ENCODE measurements at regions not wholly inside any gene's neighbourhood (a gene's known extent, or its start where the extent isn't known, plus 50 kb on each side); places are given as distances from the start of the nearest gene placed in this dataset.

DNA sequence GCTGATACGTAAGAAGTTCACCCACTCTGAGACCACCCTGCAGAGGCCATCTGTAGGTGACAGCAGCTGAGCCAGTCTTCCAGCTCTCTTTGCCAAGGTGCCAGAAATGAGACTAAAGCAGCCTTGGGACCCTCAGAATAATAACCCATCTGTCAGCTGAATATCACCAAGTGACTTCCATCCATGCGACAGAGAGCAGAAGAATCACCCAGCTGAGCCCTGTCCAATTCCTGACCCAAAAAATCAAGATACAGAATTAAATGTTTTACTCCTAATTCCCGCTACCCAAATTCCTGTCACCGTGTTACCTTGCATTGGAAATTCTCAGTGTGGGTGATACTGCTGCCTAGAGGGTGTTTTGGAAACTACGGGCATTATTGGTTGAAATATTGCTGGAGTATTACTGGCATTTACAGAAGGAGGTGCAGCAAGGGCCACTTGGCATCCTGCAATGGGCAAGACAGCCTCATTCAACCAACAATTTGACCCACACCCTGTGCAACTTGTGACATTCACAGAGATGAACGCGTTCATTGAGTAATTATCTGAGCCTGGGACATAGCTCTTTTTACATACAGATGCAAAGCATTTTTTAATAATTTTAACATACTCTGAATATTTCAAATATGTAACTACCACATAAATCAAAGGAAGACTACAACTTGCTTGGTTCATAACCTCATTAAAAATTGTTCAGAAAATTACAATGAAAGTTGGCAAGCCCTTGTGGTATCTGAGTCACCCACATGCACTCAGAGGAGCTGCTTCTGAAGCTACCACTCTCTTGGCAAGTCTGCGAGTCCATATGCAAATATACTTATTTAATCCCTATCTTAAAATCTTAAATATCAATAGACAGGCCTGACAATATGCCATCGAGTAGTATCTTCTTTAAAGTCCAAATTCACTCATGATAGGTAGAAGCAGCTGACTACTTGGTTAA, 126.6 kb downstream of the C16orf95 start:
- Histone ChIP-seq H3K27me3 (ENCODE audit: control insufficient read depth in 3 of 3, insufficient read depth in 3 of 3, low read length in 3 of 3) (no peaks in the 10 kb centered on the region), H3K27ac (ENCODE audit: low read depth in 1 of 3, low read length in 2 of 3) (no peak overlapping the region), H3K4me3 (ENCODE audit: low read depth in 1 of 3, low read length in 3 of 3) (no peak overlapping the region), H3K36me3 (ENCODE audit: control insufficient read depth in 3 of 3, insufficient read depth in 2 of 3, low read depth in 1 of 3, low read length in 3 of 3) (no peaks in the 10 kb centered on the region), H3K9me3 (ENCODE audit: control insufficient read depth in 2 of 2, insufficient read depth in 1 of 2, low read depth in 1 of 2, low read length in 1 of 2) (peaks cover 0 to 12% of the 10 kb centered on the region in 2 donors), H3K4me1 (ENCODE audit: control insufficient read depth in 3 of 3, insufficient read depth in 2 of 3, low read depth in 1 of 3, low read length in 2 of 3) (no peaks in the 10 kb centered on the region)
- 90 to 94% (median 93%) methylated on average over 9 of the region's 9 CpGs for WGBS, 3 donors
- FAIRE-seq (no peak), DNase-seq (no peak)

DNA sequence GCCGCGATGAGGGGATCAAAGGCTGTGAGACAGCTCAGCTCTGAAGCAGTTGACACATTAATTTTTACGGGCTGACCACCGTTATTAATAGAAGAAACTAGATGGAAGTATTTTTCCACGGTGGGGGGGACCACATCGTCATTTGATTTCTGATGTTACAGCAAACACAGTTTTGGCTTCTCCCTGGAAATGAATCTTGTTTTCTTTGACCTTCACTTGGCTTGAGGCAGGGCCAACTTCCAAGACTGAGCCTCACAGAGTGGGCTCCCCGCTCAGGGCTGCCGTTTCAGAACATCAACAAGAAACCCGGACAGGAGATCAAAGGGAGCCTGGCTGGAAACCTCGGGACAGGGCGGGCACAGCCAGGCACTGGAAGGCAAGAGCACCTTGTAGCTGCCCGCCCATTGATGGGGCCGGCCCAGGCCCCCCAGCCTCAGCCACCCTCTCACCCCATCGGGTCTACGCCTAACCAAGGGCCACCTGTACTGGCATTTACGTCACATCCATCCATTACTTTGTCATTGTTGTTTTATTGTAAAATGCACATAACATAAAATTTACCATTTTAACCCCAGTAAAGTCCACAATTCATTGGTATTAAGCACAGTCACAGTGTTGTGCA, 124.6 kb downstream of the C16orf95 start:
- DNase-seq = no peak
- no peaks in the 10 kb centered on the region for H3K27me3 ChIP-seq (ENCODE audit: control insufficient read depth in 3 of 3, insufficient read depth in 3 of 3, low read length in 3 of 3)

DNA sequence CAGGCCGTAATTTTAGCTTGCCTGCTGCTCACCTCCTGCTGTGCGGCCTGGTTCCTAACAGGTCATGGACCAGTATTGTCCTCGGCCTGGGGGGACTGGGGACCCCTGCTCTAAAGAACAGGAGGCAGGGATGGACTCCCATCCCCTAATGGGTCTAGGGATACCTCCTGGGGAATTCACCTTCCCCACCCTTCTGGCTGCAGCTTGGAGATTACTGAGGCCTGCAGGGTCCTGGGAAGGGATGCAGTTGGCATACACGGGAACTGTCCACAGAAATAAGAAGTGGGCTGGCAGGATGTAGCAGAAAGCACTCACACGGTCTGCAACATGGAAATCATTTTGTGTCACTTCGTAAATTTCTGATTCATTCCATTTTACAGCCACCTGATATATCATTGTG, 123.0 kb downstream of the C16orf95 start:
- no peak for FAIRE-seq
- peaks cover 0 to 8% of the 10 kb centered on the region in 2 donors for H3K9me3 ChIP-seq (ENCODE audit: control insufficient read depth in 2 of 2, insufficient read depth in 1 of 2, low read depth in 1 of 2, low read length in 1 of 2)
- 71 to 79% (median 76%) methylated on average over 6 of the region's 6 CpGs for WGBS, 3 donors
- DNase-seq = no peak
- H3K36me3 ChIP-seq (ENCODE audit: control insufficient read depth in 3 of 3, insufficient read depth in 2 of 3, low read depth in 1 of 3, low read length in 3 of 3) = no peaks in the 10 kb centered on the region
- H3K4me1 ChIP-seq (ENCODE audit: control insufficient read depth in 3 of 3, insufficient read depth in 2 of 3, low read depth in 1 of 3, low read length in 2 of 3) = no peaks in the 10 kb centered on the region
- H3K27me3 ChIP-seq (ENCODE audit: control insufficient read depth in 3 of 3, insufficient read depth in 3 of 3, low read length in 3 of 3) = peaks cover 0 to 3% (median 0%) of the 10 kb centered on the region in 3 donors
- no peak overlapping the region for H3K27ac ChIP-seq (ENCODE audit: low read depth in 1 of 3, low read length in 2 of 3)
- H3K4me3 ChIP-seq (ENCODE audit: low read depth in 1 of 3, low read length in 3 of 3) = no peak overlapping the region

More for the DNA sequence above, 124.6 kb downstream of the C16orf95 start:
- 74 to 84% (median 78%) methylated on average over 16 of the region's 16 CpGs for WGBS, 3 donors
- Histone ChIP-seq H3K4me1 (ENCODE audit: control insufficient read depth in 3 of 3, insufficient read depth in 2 of 3, low read depth in 1 of 3, low read length in 2 of 3) (no peaks in the 10 kb centered on the region), H3K27ac (ENCODE audit: low read depth in 1 of 3, low read length in 2 of 3) (no peak overlapping the region), H3K4me3 (ENCODE audit: low read depth in 1 of 3, low read length in 3 of 3) (no peak overlapping the region), H3K9me3 (ENCODE audit: control insufficient read depth in 2 of 2, insufficient read depth in 1 of 2, low read depth in 1 of 2, low read length in 1 of 2) (peaks cover 0 to 12% of the 10 kb centered on the region in 2 donors), H3K36me3 (ENCODE audit: control insufficient read depth in 3 of 3, insufficient read depth in 2 of 3, low read depth in 1 of 3, low read length in 3 of 3) (no peaks in the 10 kb centered on the region)
- FAIRE-seq = no peak

DNA sequence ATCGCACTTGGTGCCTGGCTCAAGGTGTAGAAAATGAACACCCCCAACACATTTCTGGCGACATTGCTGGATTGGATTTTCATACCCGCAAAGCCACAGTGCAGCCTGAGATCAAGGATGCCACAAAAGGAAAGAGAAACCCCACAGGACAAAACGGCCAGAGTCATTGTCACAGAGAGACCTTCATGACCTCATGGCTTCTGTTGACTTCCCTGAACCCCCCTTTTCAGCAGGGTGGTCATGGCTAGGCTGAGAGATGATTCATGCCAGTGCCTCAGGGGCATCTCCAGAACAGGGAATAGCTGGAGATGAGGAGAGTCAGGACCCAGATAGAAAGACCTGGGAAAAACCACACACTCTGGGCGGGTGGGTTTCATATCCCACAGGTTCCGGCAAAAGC, 122.0 kb downstream of the C16orf95 start:
- no peak for DNase-seq
- no peak overlapping the region for H3K27ac ChIP-seq (ENCODE audit: low read depth in 1 of 3, low read length in 2 of 3)
- no peak for FAIRE-seq
- no peak overlapping the region for H3K4me3 ChIP-seq (ENCODE audit: low read depth in 1 of 3, low read length in 3 of 3)
- no peaks in the 10 kb centered on the region for H3K4me1 ChIP-seq (ENCODE audit: control insufficient read depth in 3 of 3, insufficient read depth in 2 of 3, low read depth in 1 of 3, low read length in 2 of 3)
- WGBS, 3 donors = 75 to 79% (median 79%) methylated on average over 6 of the region's 6 CpGs
- H3K27me3 ChIP-seq (ENCODE audit: control insufficient read depth in 3 of 3, insufficient read depth in 3 of 3, low read length in 3 of 3) = peaks cover 0 to 3% (median 0%) of the 10 kb centered on the region in 3 donors
- H3K9me3 ChIP-seq (ENCODE audit: control insufficient read depth in 2 of 2, insufficient read depth in 1 of 2, low read depth in 1 of 2, low read length in 1 of 2) = peaks cover 0 to 5% of the 10 kb centered on the region in 2 donors
- H3K36me3 ChIP-seq (ENCODE audit: control insufficient read depth in 3 of 3, insufficient read depth in 2 of 3, low read depth in 1 of 3, low read length in 3 of 3) = no peaks in the 10 kb centered on the region

DNA sequence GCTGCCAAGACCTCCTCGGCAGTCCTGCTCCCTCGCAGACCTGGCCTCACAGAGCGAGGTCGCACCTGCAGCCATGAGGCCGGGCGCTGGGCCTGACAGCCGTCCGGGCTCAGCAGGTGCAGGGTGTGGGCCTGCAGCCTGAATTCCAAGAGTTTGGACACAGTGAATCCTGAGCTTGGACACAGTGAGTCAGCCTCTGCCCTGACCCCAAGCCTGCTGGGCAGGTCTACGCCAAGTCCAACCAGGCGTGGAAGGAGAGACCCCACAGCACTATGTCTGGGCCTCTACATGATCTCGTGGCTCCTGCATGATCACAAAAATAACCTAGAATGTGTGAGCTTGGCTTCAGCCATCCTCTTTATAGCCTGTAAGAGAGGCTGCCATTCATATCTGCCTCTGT, 121.0 kb downstream of the C16orf95 start:
- no peaks in the 10 kb centered on the region for H3K36me3 ChIP-seq (ENCODE audit: control insufficient read depth in 3 of 3, insufficient read depth in 2 of 3, low read depth in 1 of 3, low read length in 3 of 3)
- FAIRE-seq (no peak), DNase-seq (no peak)
- no peaks in the 10 kb centered on the region for H3K9me3 ChIP-seq (ENCODE audit: control insufficient read depth in 2 of 2, insufficient read depth in 1 of 2, low read depth in 1 of 2, low read length in 1 of 2)
- 78 to 86% (median 79%) methylated on average over 11 of the region's 11 CpGs for WGBS, 3 donors
- peaks cover 0 to 3% (median 0%) of the 10 kb centered on the region in 3 donors for H3K27me3 ChIP-seq (ENCODE audit: control insufficient read depth in 3 of 3, insufficient read depth in 3 of 3, low read length in 3 of 3)
- H3K27ac ChIP-seq (ENCODE audit: low read depth in 1 of 3, low read length in 2 of 3) = no peak overlapping the region
- no peaks in the 10 kb centered on the region for H3K4me1 ChIP-seq (ENCODE audit: control insufficient read depth in 3 of 3, insufficient read depth in 2 of 3, low read depth in 1 of 3, low read length in 2 of 3)
- H3K4me3 ChIP-seq (ENCODE audit: low read depth in 1 of 3, low read length in 3 of 3) = no peak overlapping the region

DNA sequence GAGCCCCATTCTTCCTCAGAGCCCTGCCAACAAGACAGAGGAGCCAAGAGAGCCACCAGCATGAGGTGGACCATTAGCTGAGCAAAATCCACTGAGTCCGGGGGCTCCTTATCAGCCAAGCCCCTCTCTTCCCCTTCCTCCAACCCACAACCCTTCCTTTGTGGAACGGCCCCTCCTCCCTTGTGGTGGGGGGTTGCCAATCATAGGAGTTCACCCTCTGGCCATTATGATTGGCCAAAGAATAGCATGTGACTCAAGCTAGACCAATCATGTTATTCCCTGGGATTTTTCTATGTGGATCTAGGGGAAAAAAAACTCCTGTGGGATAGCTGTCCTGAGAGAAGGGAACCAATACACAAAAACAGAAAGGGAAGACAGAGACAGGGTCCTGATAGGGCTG, 120.5 kb downstream of the C16orf95 start:
- Histone ChIP-seq H3K4me1 (ENCODE audit: control insufficient read depth in 3 of 3, insufficient read depth in 2 of 3, low read depth in 1 of 3, low read length in 2 of 3) (no peaks in the 10 kb centered on the region), H3K27me3 (ENCODE audit: control insufficient read depth in 3 of 3, insufficient read depth in 3 of 3, low read length in 3 of 3) (peaks cover 0 to 3% (median 0%) of the 10 kb centered on the region in 3 donors), H3K9me3 (ENCODE audit: control insufficient read depth in 2 of 2, insufficient read depth in 1 of 2, low read depth in 1 of 2, low read length in 1 of 2) (no peaks in the 10 kb centered on the region), H3K4me3 (ENCODE audit: low read depth in 1 of 3, low read length in 3 of 3) (no peak overlapping the region), H3K36me3 (ENCODE audit: control insufficient read depth in 3 of 3, insufficient read depth in 2 of 3, low read depth in 1 of 3, low read length in 3 of 3) (no peaks in the 10 kb centered on the region), H3K27ac (ENCODE audit: low read depth in 1 of 3, low read length in 2 of 3) (no peak overlapping the region)
- no peak for DNase-seq
- 56 to 83% (median 83%) methylated on average over 2 of the region's 2 CpGs for WGBS, 3 donors
- no peak for FAIRE-seq

DNA sequence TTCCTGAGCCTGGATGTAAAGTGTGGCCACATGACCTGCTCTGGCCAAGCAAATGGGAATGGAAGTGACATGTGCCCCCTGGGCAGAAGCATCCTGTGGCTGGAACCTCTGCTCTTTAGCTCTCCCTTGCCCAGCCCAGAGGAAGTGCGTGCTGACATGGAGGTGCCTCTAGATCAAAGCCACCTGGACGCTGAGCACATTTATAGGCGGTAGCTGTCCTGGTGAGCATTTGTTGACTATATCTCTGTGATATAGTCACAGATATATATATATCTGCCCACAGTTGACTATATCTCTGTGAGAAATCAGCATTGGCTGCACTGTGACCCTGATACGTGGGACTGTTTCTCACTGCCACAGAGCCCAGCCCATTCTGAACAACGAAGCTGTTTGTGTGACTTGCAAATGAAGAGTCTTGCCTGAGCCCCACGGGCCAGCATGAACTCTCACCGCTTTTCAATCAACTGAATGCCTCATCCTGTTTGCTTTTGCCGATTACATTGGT, 118.8 kb downstream of the C16orf95 start:
- H3K27ac ChIP-seq (ENCODE audit: low read depth in 1 of 3, low read length in 2 of 3) = no peak overlapping the region
- no peak overlapping the region for H3K4me3 ChIP-seq (ENCODE audit: low read depth in 1 of 3, low read length in 3 of 3)
- H3K27me3 ChIP-seq (ENCODE audit: control insufficient read depth in 3 of 3, insufficient read depth in 3 of 3, low read length in 3 of 3) = peaks cover 0 to 3% (median 2%) of the 10 kb centered on the region in 3 donors
- DNase-seq (no peak), FAIRE-seq (no peak)
- H3K9me3 ChIP-seq (ENCODE audit: control insufficient read depth in 2 of 2, insufficient read depth in 1 of 2, low read depth in 1 of 2, low read length in 1 of 2) = no peaks in the 10 kb centered on the region
- no peaks in the 10 kb centered on the region for H3K4me1 ChIP-seq (ENCODE audit: control insufficient read depth in 3 of 3, insufficient read depth in 2 of 3, low read depth in 1 of 3, low read length in 2 of 3)
- WGBS, 3 donors = 41 to 60% (median 45%) methylated on average over 8 of the region's 8 CpGs
- H3K36me3 ChIP-seq (ENCODE audit: control insufficient read depth in 3 of 3, insufficient read depth in 2 of 3, low read depth in 1 of 3, low read length in 3 of 3) = no peaks in the 10 kb centered on the region

DNA sequence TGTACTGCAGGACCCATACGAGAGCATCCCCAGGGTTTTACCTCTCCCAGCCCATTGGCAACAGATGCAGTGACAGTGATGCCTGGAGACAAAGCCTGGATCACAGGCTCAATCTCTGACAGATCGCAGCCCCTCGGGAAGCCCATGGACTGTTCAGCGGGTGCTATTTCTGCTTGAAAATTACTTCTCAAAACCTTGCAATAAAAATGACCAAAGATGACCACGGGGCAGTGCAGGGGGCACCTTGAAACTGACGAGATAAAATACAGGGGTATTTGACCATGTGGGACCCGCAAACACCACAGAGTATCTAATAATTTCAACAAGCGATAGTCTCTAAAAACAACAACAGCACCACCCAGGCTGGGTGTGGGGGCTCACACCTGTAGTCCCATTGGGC, 118.3 kb downstream of the C16orf95 start:
- Histone ChIP-seq H3K27me3 (ENCODE audit: control insufficient read depth in 3 of 3, insufficient read depth in 3 of 3, low read length in 3 of 3) (peaks cover 0 to 3% (median 2%) of the 10 kb centered on the region in 3 donors), H3K4me1 (ENCODE audit: control insufficient read depth in 3 of 3, insufficient read depth in 2 of 3, low read depth in 1 of 3, low read length in 2 of 3) (no peaks in the 10 kb centered on the region), H3K4me3 (ENCODE audit: low read depth in 1 of 3, low read length in 3 of 3) (no peak overlapping the region), H3K9me3 (ENCODE audit: control insufficient read depth in 2 of 2, insufficient read depth in 1 of 2, low read depth in 1 of 2, low read length in 1 of 2) (no peaks in the 10 kb centered on the region), H3K27ac (ENCODE audit: low read depth in 1 of 3, low read length in 2 of 3) (no peak overlapping the region), H3K36me3 (ENCODE audit: control insufficient read depth in 3 of 3, insufficient read depth in 2 of 3, low read depth in 1 of 3, low read length in 3 of 3) (no peaks in the 10 kb centered on the region)
- no peak for DNase-seq
- no peak for FAIRE-seq
- 78 to 84% (median 81%) methylated on average over 8 of the region's 8 CpGs for WGBS, 3 donors

Data from small intestine (tissue), 7 donors.